ENCODE measurements at regions not wholly inside any gene's neighbourhood (a gene's known extent, or its start where the extent isn't known, plus 50 kb on each side); places are given as distances from the start of the nearest gene placed in this dataset.
A peak's percentile ranks its signal among the peaks of the same experiment; 100 is the strongest.

DNA sequence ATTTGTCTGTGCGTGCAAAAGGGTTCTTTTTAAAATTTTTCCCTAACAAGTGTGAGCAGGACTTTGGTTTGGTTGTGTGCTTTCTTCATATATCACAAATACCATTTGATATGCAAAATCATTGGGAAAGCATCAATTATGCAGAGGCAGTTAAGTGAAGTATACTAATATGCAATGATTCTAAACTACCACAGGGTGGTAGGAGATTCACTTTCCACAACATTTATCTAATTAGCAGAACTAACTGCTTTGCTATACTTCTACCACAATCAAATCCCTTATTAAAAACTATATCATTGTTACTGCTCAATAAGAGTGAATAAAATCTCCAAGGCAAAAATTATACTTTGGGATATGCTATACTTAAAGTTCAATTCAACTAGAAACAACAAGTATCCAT, 2738.9 kb upstream of the PCDH20 start:
- ATAC-seq: peak; percentile 72
- TF ChIP-seq SNAI2 (CRISPR knock-in tag; IDR thresholded peaks at IDR 0.05) (no peak), OSR1 (CRISPR knock-in tag; IDR thresholded peaks at IDR 0.05) (no peak), ARNTL (CRISPR knock-in tag; IDR thresholded peaks at IDR 0.05; ENCODE audit: borderline replicate concordance, low read depth) (no peak), RARB (CRISPR knock-in tag; IDR thresholded peaks at IDR 0.05) (no peak), ZNF565 (CRISPR knock-in tag; conservative IDR thresholded peaks at IDR 0.05; ENCODE audit: low read depth) (no peak), CREB5 (CRISPR knock-in tag; IDR thresholded peaks at IDR 0.05; ENCODE audit: low read depth) (no peak), ZFP3 (CRISPR knock-in tag; IDR thresholded peaks at IDR 0.05) (no peak), ISL1 (CRISPR knock-in tag; IDR thresholded peaks at IDR 0.05) (no peak), TCF4 (CRISPR knock-in tag; IDR thresholded peaks at IDR 0.05; ENCODE audit: borderline replicate concordance) (no peak), BACH2 (CRISPR knock-in tag; IDR thresholded peaks at IDR 0.05; ENCODE audit: borderline replicate concordance) (no peak), ESRRG (CRISPR knock-in tag; IDR thresholded peaks at IDR 0.05) (no peak), ZNF8 (CRISPR knock-in tag; IDR thresholded peaks at IDR 0.05) (no peak), PPARA (CRISPR knock-in tag; IDR thresholded peaks at IDR 0.05; ENCODE audit: borderline replicate concordance) (no peak), ZNF70 (CRISPR knock-in tag; IDR thresholded peaks at IDR 0.05) (no peak), GLIS3 (CRISPR knock-in tag; IDR thresholded peaks at IDR 0.05) (no peak), ZFP30 (CRISPR knock-in tag; IDR thresholded peaks at IDR 0.05) (no peak), ZC3H10 (CRISPR knock-in tag; IDR thresholded peaks at IDR 0.05) (no peak)
- TF ChIP-seq, protein P1, sequence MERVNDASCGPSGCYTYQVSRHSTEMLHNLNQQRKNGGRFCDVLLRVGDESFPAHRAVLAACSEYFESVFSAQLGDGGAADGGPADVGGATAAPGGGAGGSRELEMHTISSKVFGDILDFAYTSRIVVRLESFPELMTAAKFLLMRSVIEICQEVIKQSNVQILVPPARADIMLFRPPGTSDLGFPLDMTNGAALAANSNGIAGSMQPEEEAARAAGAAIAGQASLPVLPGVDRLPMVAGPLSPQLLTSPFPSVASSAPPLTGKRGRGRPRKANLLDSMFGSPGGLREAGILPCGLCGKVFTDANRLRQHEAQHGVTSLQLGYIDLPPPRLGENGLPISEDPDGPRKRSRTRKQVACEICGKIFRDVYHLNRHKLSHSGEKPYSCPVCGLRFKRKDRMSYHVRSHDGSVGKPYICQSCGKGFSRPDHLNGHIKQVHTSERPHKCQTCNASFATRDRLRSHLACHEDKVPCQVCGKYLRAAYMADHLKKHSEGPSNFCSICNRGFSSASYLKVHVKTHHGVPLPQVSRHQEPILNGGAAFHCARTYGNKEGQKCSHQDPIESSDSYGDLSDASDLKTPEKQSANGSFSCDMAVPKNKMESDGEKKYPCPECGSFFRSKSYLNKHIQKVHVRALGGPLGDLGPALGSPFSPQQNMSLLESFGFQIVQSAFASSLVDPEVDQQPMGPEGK (CRISPR knock-in tag; IDR thresholded peaks at IDR 0.05; ENCODE audit: borderline replicate concordance): no peak
- TF ChIP-seq, protein P2, sequence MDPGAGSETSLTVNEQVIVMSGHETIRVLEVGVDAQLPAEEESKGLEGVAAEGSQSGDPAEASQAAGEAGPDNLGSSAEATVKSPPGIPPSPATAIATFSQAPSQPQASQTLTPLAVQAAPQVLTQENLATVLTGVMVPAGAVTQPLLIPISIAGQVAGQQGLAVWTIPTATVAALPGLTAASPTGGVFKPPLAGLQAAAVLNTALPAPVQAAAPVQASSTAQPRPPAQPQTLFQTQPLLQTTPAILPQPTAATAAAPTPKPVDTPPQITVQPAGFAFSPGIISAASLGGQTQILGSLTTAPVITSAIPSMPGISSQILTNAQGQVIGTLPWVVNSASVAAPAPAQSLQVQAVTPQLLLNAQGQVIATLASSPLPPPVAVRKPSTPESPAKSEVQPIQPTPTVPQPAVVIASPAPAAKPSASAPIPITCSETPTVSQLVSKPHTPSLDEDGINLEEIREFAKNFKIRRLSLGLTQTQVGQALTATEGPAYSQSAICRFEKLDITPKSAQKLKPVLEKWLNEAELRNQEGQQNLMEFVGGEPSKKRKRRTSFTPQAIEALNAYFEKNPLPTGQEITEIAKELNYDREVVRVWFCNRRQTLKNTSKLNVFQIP (CRISPR knock-in tag; IDR thresholded peaks at IDR 0.05; ENCODE audit: borderline replicate concordance, low read depth): no peak

DNA sequence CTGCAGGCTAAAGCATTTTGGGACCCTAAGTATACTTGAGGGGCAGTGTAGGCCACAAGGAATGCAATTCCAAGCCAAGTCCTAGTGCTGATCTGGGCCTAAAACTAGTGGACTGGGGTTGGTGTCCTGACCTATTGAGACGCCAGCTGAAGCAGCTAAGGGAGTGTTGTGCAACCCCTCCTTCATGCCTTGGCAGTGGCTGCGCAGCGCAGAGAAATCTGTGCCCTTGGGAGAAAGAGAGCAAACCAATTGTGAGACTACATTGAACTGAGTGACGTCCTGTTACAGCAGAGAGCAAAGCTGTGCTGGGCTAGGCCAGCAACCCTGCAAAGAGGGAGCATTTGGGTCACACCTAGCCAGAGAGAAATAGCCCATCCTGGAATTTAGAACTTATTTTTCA, 2715.0 kb upstream of the PCDH20 start:
- no peak; the same call in 2 of the 3 replicates for ATAC-seq
- TF ChIP-seq OSR1 (CRISPR knock-in tag; IDR thresholded peaks at IDR 0.05) (no peak), CREB5 (CRISPR knock-in tag; IDR thresholded peaks at IDR 0.05; ENCODE audit: low read depth) (no peak), ZFP30 (CRISPR knock-in tag; IDR thresholded peaks at IDR 0.05) (no peak), ZNF70 (CRISPR knock-in tag; IDR thresholded peaks at IDR 0.05) (no peak), TCF4 (CRISPR knock-in tag; IDR thresholded peaks at IDR 0.05; ENCODE audit: borderline replicate concordance) (no peak), SNAI2 (CRISPR knock-in tag; IDR thresholded peaks at IDR 0.05) (no peak), BACH2 (CRISPR knock-in tag; IDR thresholded peaks at IDR 0.05; ENCODE audit: borderline replicate concordance) (no peak), TSHZ2 (CRISPR knock-in tag; IDR thresholded peaks at IDR 0.05) (no peak), ESRRG (CRISPR knock-in tag; IDR thresholded peaks at IDR 0.05) (no peak), RARB (CRISPR knock-in tag; IDR thresholded peaks at IDR 0.05) (no peak)
- TF ChIP-seq, protein P1 (CRISPR knock-in tag; IDR thresholded peaks at IDR 0.05; ENCODE audit: borderline replicate concordance): no peak
- TF ChIP-seq, protein P3, sequence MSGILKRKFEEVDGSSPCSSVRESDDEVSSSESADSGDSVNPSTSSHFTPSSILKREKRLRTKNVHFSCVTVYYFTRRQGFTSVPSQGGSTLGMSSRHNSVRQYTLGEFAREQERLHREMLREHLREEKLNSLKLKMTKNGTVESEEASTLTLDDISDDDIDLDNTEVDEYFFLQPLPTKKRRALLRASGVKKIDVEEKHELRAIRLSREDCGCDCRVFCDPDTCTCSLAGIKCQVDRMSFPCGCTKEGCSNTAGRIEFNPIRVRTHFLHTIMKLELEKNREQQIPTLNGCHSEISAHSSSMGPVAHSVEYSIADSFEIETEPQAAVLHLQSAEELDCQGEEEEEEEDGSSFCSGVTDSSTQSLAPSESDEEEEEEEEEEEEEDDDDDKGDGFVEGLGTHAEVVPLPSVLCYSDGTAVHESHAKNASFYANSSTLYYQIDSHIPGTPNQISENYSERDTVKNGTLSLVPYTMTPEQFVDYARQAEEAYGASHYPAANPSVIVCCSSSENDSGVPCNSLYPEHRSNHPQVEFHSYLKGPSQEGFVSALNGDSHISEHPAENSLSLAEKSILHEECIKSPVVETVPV (CRISPR knock-in tag; IDR thresholded peaks at IDR 0.05): no peak
- TF ChIP-seq, protein P2 (CRISPR knock-in tag; IDR thresholded peaks at IDR 0.05; ENCODE audit: borderline replicate concordance, low read depth): no peak
